Hippocampal formation (tissue), 2 donors: ENCODE measurements at regions not wholly inside any gene's neighbourhood (a gene's known extent, or its start where the extent isn't known, plus 50 kb on each side); places are given as distances from the start of the nearest gene placed in this dataset.

Experiments
- DNase-seq, 2 donors: peaks; one replicate each; lab custom pipeline; 2025; lab: John Stamatoyannopoulos, UW

GRCh38 chr4:162644346-162644745 lies 480.5 kb upstream of the FSTL5 start:
- no peak for DNase-seq

GRCh38 chr4:162640152-162640551 lies 476.4 kb upstream of the FSTL5 start:
- DNase-seq, result no peak

GRCh38 chr4:162634390-162634789 lies 470.6 kb upstream of the FSTL5 start:
- DNase-seq, result no peak

- DNase-seq, result no peak
These were observed 458.9 kb upstream of the FSTL5 start for GRCh38 chr4:162622664-162623063.

GRCh38 chr4:162610116-162610515 lies 446.3 kb upstream of the FSTL5 start:
- DNase-seq, result no peak

GRCh38 chr4:162586266-162586665 lies 422.5 kb upstream of the FSTL5 start:
- no peak for DNase-seq

- DNase-seq, result no peak
These were observed 418.4 kb upstream of the FSTL5 start for GRCh38 chr4:162582180-162582579.

- DNase-seq, result no peak
These were observed 401.9 kb upstream of the FSTL5 start for GRCh38 chr4:162565730-162566129.

- DNase-seq, result no peak
These were observed 396.3 kb upstream of the FSTL5 start for GRCh38 chr4:162560073-162560472.

- no peak for DNase-seq
These were observed 393.8 kb upstream of the FSTL5 start for GRCh38 chr4:162557516-162558106.

- DNase-seq, result no peak
These were observed 371.3 kb upstream of the FSTL5 start for GRCh38 chr4:162535121-162535520.

- DNase-seq, result no peak
These were observed 359.4 kb upstream of the FSTL5 start for GRCh38 chr4:162523171-162523570.

GRCh38 chr4:162522724-162523123 lies 358.9 kb upstream of the FSTL5 start:
- DNase-seq, result no peak

GRCh38 chr4:162510937-162511336 lies 347.1 kb upstream of the FSTL5 start:
- no peak for DNase-seq

- DNase-seq, result no peak
These were observed 346.3 kb upstream of the FSTL5 start for GRCh38 chr4:162510115-162510514.

- no peak for DNase-seq
These were observed 345.5 kb upstream of the FSTL5 start for GRCh38 chr4:162509333-162509732.

- no peak for DNase-seq
These were observed 342.5 kb upstream of the FSTL5 start for GRCh38 chr4:162506253-162506652.

GRCh38 chr4:162503868-162504267 lies 340.1 kb upstream of the FSTL5 start:
- no peak for DNase-seq

- no peak for DNase-seq
These were observed 338.3 kb upstream of the FSTL5 start for GRCh38 chr4:162502109-162502508.

GRCh38 chr4:162499478-162499877 lies 335.7 kb upstream of the FSTL5 start:
- DNase-seq, result no peak

- no peak for DNase-seq
These were observed 334.4 kb upstream of the FSTL5 start for GRCh38 chr4:162498168-162498567.

GRCh38 chr4:162497564-162498167 lies 333.9 kb upstream of the FSTL5 start:
- peak in 1 of 2 donors; percentile 74 for DNase-seq

GRCh38 chr4:162494935-162495334 lies 331.1 kb upstream of the FSTL5 start:
- DNase-seq, result no peak

- DNase-seq, result no peak
These were observed 321.7 kb upstream of the FSTL5 start for GRCh38 chr4:162485486-162485885.
